ENCODE measurements at regions not wholly inside any gene's neighbourhood (a gene's known extent, or its start where the extent isn't known, plus 50 kb on each side); places are given as distances from the start of the nearest gene placed in this dataset.

GRCh38 chrX:4579999-4580398 is 866.5 kb upstream of the PRKX start:
- H3K36me3 ChIP-seq = no peaks in the 10 kb centered on the region
- no peak for DNase-seq
- intact Hi-C loops (cut with DNase I; ENCODE audit: low total_unique reads) = no loop called here
- no peak for TF ChIP-seq CTCF (IDR thresholded peaks at IDR 0.05)
- no peak for TF ChIP-seq POLR2A (IDR thresholded peaks at IDR 0.05)
- H3K27me3 ChIP-seq = no peaks in the 10 kb centered on the region
- no peak overlapping the region for H3K4me3 ChIP-seq
- H3K9me3 ChIP-seq = no peaks in the 10 kb centered on the region
- no peaks in the 10 kb centered on the region for H3K4me1 ChIP-seq
- no peak overlapping the region for H3K27ac ChIP-seq

DNA sequence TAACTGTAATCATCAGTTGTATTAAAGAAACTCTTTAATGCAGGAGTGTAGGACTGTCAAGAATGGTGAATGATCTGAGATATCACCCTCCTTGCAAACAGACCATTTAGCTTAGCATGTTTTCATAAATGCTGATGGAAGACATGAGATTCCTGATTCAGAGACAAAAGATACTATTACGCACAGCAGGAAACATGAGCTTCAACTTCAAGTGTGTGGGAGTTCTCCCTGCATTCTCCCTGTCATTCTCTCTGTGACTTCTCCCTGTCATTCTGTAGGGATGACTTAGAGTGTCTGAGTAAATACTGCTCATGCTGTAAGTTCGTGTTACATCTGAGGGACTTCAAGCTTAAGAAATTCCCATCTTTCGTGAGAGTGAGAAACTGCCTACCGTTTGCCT is 866.0 kb upstream of the PRKX start:
- DNase-seq = no peak
- Histone ChIP-seq H3K36me3 (no peaks in the 10 kb centered on the region), H3K9me3 (no peaks in the 10 kb centered on the region), H3K4me3 (no peak overlapping the region), H3K27ac (no peak overlapping the region), H3K27me3 (no peaks in the 10 kb centered on the region), H3K4me1 (no peaks in the 10 kb centered on the region)
- TF ChIP-seq CTCF (IDR thresholded peaks at IDR 0.05) (no peak), POLR2A (IDR thresholded peaks at IDR 0.05) (no peak)
- intact Hi-C loops (cut with DNase I; ENCODE audit: low total_unique reads) = no loop called here

- Histone ChIP-seq H3K27me3 (no peaks in the 10 kb centered on the region), H3K4me1 (no peaks in the 10 kb centered on the region), H3K9me3 (no peaks in the 10 kb centered on the region), H3K4me3 (no peak overlapping the region), H3K27ac (no peak overlapping the region), H3K36me3 (no peaks in the 10 kb centered on the region)
- no peak for TF ChIP-seq POLR2A (IDR thresholded peaks at IDR 0.05)
- no peak for TF ChIP-seq CTCF (IDR thresholded peaks at IDR 0.05)
- DNase-seq = no peak
- intact Hi-C loops (cut with DNase I; ENCODE audit: low total_unique reads) = no loop called here
Measured at GRCh38 chrX:4572691-4573090, 859.2 kb upstream of the PRKX start.

- Histone ChIP-seq H3K27ac (no peak overlapping the region), H3K36me3 (no peaks in the 10 kb centered on the region), H3K9me3 (no peaks in the 10 kb centered on the region), H3K4me3 (no peak overlapping the region), H3K4me1 (no peaks in the 10 kb centered on the region), H3K27me3 (no peaks in the 10 kb centered on the region)
- no peak for DNase-seq
- intact Hi-C loops (cut with DNase I; ENCODE audit: low total_unique reads) = no loop called here
- TF ChIP-seq CTCF (IDR thresholded peaks at IDR 0.05) (no peak), POLR2A (IDR thresholded peaks at IDR 0.05) (no peak)
Measured at GRCh38 chrX:4570151-4570550, 856.7 kb upstream of the PRKX start.

GRCh38 chrX:4560192-4560591 is 846.7 kb upstream of the PRKX start:
- Histone ChIP-seq H3K27me3 (no peaks in the 10 kb centered on the region), H3K36me3 (no peaks in the 10 kb centered on the region), H3K9me3 (no peaks in the 10 kb centered on the region), H3K4me3 (no peak overlapping the region), H3K27ac (no peak overlapping the region), H3K4me1 (no peaks in the 10 kb centered on the region)
- intact Hi-C loops (cut with DNase I; ENCODE audit: low total_unique reads) = no loop called here
- DNase-seq = no peak
- TF ChIP-seq POLR2A (IDR thresholded peaks at IDR 0.05) (no peak), CTCF (IDR thresholded peaks at IDR 0.05) (no peak)

Data from uterus (tissue), 3 donors.